Psoas muscle (tissue), 7 donors: ENCODE measurements at regions not wholly inside any gene's neighbourhood (a gene's known extent, or its start where the extent isn't known, plus 50 kb on each side); places are given as distances from the start of the nearest gene placed in this dataset.

Experiments
- ATAC-seq, 4 donors: fragments of 200-7000 bp; cut with Tn5 transposase; one replicate each; pipeline ENCODE4 v1.9.1; 2020; ENCODE audit warnings: moderate library complexity in 3 of 4, mild to moderate bottlenecking in 2 of 4
- DNase-seq, 2 donors: peaks; one replicate each; pipeline ENCODE4 v3.0.0-alpha.2; 2020
- H3K27ac ChIP-seq: fragments of 200-600 bp; one replicate; pipeline ENCODE4 v1.8.0; 2022
- H3K27me3 ChIP-seq, 3 donors: fragments of 200-600 bp in 1 of 3; one replicate each; pipeline versions ENCODE4 v1.6.1 to v1.8.0; 2013 to 2022; ENCODE audit warnings: low read length in 2 of 3, mild to moderate bottlenecking in 2 of 3, moderate library complexity in 1 of 3; ENCODE audit not compliant: insufficient read depth in 3 of 3
- H3K36me3 ChIP-seq, 2 donors: fragments of 200-600 bp in 1 of 2; one replicate each; pipeline versions ENCODE4 v1.6.1 to v1.8.0; 2013 to 2022; ENCODE audit warnings: low read depth in 1 of 2, mild to moderate bottlenecking in 1 of 2, moderate library complexity in 1 of 2; ENCODE audit not compliant: insufficient read depth in 1 of 2
- H3K4me1 ChIP-seq: fragments of 200-600 bp; one replicate; pipeline ENCODE4 v1.8.0; 2022
- H3K4me3 ChIP-seq: fragments of 200-600 bp; one replicate; pipeline ENCODE4 v1.8.0; 2022; ENCODE audit warnings: mild to moderate bottlenecking
- H3K9me3 ChIP-seq: fragments of 200-600 bp; one replicate; pipeline ENCODE4 v1.8.0; 2022
- WGBS, 3 donors: extraction: QIAGEN DNeasy Blood & Tissue Kit; methylation state at CpG; one replicate each; pipeline versions ENCODE4 v1.1.6 to v1.1.7; 2013; 5-methylcytosine and 5-hydroxymethylcytosine counted together
- intact Hi-C, 2 donors: fragments of 100-400 bp; cut with DNase I; formaldehyde crosslinking; loops; one replicate each; pipeline versions ENCODE4 v1.11.0 to v1.14.2; 2022
- TF ChIP-seq, protein P1 (sequence below): fragments of 200-600 bp; IDR thresholded peaks from one replicate; pipeline ENCODE4 v1.8.0; 2022; ENCODE audit warnings: antibody characterized with exemption
- donor health status: healthy with polysubstance abuse.
- donor health status: DM: no; HTN: no; CAD: no; lungs with moderate emphysema.
- donor health status: Bipolar disorder and iron deficiency.
- donor health status: healthy.
- donor health status: DM: yes; HTN: yes; CAD: no.
- donor health status: DM: no; HTN: no; CAD: no.
- donor health status: DM: yes; HTN: yes; CAD: no.

GRCh38 chr10:124186956-124187355 is 93.6 kb upstream of the CHST15 start:
- Histone ChIP-seq H3K4me1 (no peaks in the 10 kb centered on the region), H3K4me3 (no peak overlapping the region), H3K9me3 (no peaks in the 10 kb centered on the region), H3K27me3 (no peaks in the 10 kb centered on the region), H3K36me3 (no peaks in the 10 kb centered on the region), H3K27ac (no peak overlapping the region)
- ATAC-seq (no peak), DNase-seq (no peak)
- TF ChIP-seq, protein P1, sequence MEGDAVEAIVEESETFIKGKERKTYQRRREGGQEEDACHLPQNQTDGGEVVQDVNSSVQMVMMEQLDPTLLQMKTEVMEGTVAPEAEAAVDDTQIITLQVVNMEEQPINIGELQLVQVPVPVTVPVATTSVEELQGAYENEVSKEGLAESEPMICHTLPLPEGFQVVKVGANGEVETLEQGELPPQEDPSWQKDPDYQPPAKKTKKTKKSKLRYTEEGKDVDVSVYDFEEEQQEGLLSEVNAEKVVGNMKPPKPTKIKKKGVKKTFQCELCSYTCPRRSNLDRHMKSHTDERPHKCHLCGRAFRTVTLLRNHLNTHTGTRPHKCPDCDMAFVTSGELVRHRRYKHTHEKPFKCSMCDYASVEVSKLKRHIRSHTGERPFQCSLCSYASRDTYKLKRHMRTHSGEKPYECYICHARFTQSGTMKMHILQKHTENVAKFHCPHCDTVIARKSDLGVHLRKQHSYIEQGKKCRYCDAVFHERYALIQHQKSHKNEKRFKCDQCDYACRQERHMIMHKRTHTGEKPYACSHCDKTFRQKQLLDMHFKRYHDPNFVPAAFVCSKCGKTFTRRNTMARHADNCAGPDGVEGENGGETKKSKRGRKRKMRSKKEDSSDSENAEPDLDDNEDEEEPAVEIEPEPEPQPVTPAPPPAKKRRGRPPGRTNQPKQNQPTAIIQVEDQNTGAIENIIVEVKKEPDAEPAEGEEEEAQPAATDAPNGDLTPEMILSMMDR = no peak
- 94 to 95% (median 94%) methylated on average over 7 of the region's 7 CpGs for whole genome bisulfite sequencing, 3 donors
- intact Hi-C loops = no loop called here

DNA sequence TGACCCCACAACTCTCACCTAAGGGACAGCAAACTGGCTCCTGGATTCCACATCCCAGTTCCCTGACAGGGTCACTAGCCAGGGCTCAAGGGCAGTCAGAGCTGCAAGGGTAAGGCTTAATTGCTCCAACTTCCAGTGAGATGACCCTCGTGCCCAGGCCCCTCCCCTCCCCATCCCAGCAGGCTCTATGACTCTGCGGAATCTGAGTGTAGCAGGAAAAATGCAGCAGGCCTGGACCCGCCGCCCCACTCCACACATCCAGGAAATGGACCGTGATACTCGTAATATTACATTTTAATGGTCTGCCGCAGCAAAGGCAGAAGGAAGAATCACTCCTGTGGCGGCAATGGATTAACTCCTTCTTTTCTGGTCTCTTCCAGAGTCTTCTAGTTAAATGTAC is 91.7 kb upstream of the CHST15 start:
- no peaks in the 10 kb centered on the region for H3K9me3 ChIP-seq
- TF ChIP-seq, protein P1 = no peak
- DNase-seq = no peak
- no peak for ATAC-seq
- H3K4me3 ChIP-seq = no peak overlapping the region
- H3K27me3 ChIP-seq = no peaks in the 10 kb centered on the region
- no peaks in the 10 kb centered on the region for H3K4me1 ChIP-seq
- no peaks in the 10 kb centered on the region for H3K36me3 ChIP-seq
- intact Hi-C loops = no loop called here
- 71 to 80% (median 78%) methylated on average over 8 of the region's 8 CpGs for WGBS, 3 donors
- no peak overlapping the region for H3K27ac ChIP-seq

- TF ChIP-seq, protein P1 = no peak
- no peak overlapping the region for H3K27ac ChIP-seq
- no peaks in the 10 kb centered on the region for H3K4me1 ChIP-seq
- no peaks in the 10 kb centered on the region for H3K36me3 ChIP-seq
- H3K27me3 ChIP-seq = no peaks in the 10 kb centered on the region
- intact Hi-C loops = no loop called here
- WGBS, 3 donors = 69 to 90% (median 73%) methylated on average over 3 of the region's 3 CpGs
- ATAC-seq (peak in 2 of 4 donors; percentile 28 to 29), DNase-seq (no peak)
- no peaks in the 10 kb centered on the region for H3K9me3 ChIP-seq
- H3K4me3 ChIP-seq = no peak overlapping the region
These were observed 90.9 kb upstream of the CHST15 start for GRCh38 chr10:124184208-124184830.

GRCh38 chr10:124183617-124184016 is 90.2 kb upstream of the CHST15 start:
- H3K4me3 ChIP-seq = no peak overlapping the region
- intact Hi-C loops = no loop called here
- DNase-seq (no peak), ATAC-seq (no peak)
- no peaks in the 10 kb centered on the region for H3K9me3 ChIP-seq
- TF ChIP-seq, protein P1 = no peak
- H3K27me3 ChIP-seq = no peaks in the 10 kb centered on the region
- H3K4me1 ChIP-seq = no peaks in the 10 kb centered on the region
- no peaks in the 10 kb centered on the region for H3K36me3 ChIP-seq
- no peak overlapping the region for H3K27ac ChIP-seq
- WGBS, 3 donors = 96 to 97% (median 97%) methylated on average over 7 of the region's 7 CpGs

GRCh38 chr10:124182088-124182541 is 88.7 kb upstream of the CHST15 start:
- peak; percentile 74 to 91 (median 82) for ATAC-seq
- Histone ChIP-seq H3K4me3 (no peak overlapping the region), H3K36me3 (no peaks in the 10 kb centered on the region), H3K9me3 (no peaks in the 10 kb centered on the region), H3K4me1 (no peaks in the 10 kb centered on the region), H3K27me3 (no peaks in the 10 kb centered on the region), H3K27ac (peak overlapping the region; percentile 53)
- intact Hi-C loops = no loop called here
- 46 to 69% (median 60%) methylated on average over 17 of the region's 17 CpGs for WGBS, 3 donors
- TF ChIP-seq, protein P1 = no peak
- DNase-seq = no peak
